ENCODE measurements at regions not wholly inside any gene's neighbourhood (a gene's known extent, or its start where the extent isn't known, plus 50 kb on each side); places are given as distances from the start of the nearest gene placed in this dataset.

DNA sequence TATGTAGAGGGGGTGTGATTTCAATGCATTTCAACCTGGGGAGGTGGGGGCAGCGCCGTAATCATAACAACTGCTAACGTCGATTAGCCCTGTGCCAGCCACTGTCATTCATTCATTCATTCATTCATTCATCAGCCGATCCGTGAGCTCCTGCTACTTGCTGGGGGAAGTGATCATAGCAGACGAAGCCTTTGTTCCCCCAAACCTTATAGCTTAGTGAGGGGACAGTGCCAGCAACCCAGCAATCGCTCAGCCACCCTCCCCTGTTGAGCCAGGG lies 106.5 kb upstream of the GSE1 start:
- no peaks in the 10 kb centered on the region for H3K4me1 ChIP-seq
- H3K36me3 ChIP-seq: no peaks in the 10 kb centered on the region
- TF ChIP-seq, protein P1, sequence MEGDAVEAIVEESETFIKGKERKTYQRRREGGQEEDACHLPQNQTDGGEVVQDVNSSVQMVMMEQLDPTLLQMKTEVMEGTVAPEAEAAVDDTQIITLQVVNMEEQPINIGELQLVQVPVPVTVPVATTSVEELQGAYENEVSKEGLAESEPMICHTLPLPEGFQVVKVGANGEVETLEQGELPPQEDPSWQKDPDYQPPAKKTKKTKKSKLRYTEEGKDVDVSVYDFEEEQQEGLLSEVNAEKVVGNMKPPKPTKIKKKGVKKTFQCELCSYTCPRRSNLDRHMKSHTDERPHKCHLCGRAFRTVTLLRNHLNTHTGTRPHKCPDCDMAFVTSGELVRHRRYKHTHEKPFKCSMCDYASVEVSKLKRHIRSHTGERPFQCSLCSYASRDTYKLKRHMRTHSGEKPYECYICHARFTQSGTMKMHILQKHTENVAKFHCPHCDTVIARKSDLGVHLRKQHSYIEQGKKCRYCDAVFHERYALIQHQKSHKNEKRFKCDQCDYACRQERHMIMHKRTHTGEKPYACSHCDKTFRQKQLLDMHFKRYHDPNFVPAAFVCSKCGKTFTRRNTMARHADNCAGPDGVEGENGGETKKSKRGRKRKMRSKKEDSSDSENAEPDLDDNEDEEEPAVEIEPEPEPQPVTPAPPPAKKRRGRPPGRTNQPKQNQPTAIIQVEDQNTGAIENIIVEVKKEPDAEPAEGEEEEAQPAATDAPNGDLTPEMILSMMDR (IDR thresholded peaks at IDR 0.05): no peak
- no peak for ATAC-seq
- no peak for DNase-seq
- H3K4me3 ChIP-seq: no peak overlapping the region
- intact Hi-C loops (cut with DNase I): no loop called here
- H3K27me3 ChIP-seq (ENCODE audit: low read depth): no peaks in the 10 kb centered on the region
- H3K27ac ChIP-seq: no peak overlapping the region
- H3K9me3 ChIP-seq: no peaks in the 10 kb centered on the region

DNA sequence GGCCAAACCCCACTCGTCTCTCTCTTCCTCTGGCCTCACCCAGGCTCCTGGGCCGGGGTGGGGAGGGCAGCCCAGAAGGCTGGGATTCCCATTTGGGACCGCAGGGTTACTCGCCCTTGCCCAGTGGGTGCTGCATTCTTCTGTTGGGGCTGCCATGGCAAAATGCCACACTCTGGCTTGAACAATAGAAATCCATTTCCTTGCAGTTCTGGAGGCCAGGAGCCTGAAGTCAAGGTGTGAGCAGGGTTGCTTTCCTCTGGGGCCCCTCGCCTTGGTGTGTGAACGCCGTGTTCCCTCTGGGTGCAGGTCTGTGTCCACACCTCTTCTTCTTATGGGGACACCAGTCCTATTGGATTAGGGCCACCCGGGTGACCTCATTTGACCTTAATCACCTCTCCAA lies 105.8 kb upstream of the GSE1 start:
- Histone ChIP-seq H3K27me3 (ENCODE audit: low read depth) (no peaks in the 10 kb centered on the region), H3K9me3 (no peaks in the 10 kb centered on the region), H3K27ac (no peak overlapping the region), H3K36me3 (no peaks in the 10 kb centered on the region), H3K4me1 (no peaks in the 10 kb centered on the region), H3K4me3 (no peak overlapping the region)
- no peak for ATAC-seq
- intact Hi-C loops (cut with DNase I): no loop called here
- DNase-seq: no peak
- TF ChIP-seq, protein P1 (IDR thresholded peaks at IDR 0.05): no peak

DNA sequence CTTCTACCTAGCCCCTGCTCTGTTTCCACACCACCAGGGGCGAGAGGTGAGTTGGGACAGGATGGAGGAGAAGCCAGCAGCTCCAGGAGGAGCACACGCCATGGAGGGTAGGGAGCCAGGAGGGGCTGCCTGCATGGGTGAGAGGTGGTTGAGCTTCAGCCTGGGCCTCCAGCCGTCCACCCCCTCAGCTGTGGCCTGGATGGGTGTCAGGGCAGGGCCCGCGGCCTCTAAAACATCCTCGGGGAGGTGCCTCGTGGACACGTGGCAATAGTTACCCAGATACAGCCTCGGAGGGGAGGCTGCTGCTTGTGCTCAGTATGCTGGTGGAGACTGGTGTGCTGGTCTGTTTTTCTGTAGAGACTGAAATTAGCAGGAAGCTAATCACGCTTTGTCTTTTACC lies 104.7 kb upstream of the GSE1 start:
- no peaks in the 10 kb centered on the region for H3K27me3 ChIP-seq (ENCODE audit: low read depth)

DNA sequence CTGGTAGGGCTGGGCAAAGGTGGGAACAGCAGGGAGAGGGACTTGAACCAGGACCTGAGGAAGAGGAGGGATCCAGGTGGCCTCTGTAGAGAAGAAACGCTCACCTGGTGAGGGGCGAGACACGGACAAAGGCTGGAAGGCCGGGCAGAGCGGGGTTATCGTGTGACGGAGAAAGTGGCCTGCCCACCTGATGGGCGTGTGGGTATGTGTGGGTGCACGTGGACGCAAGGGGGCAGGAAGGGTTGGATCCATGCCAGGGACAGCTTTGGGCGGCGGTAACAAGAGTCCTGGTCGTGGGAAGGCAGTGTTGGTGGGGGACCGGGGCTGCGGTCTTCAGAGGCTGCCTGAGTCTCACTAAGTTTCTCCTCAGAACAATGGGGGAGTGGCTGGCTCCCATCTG lies 104.1 kb upstream of the GSE1 start:
- H3K9me3 ChIP-seq: no peaks in the 10 kb centered on the region
- no peaks in the 10 kb centered on the region for H3K36me3 ChIP-seq
- DNase-seq: no peak
- H3K4me3 ChIP-seq: no peak overlapping the region
- H3K27me3 ChIP-seq (ENCODE audit: low read depth): no peaks in the 10 kb centered on the region
- intact Hi-C loops (cut with DNase I): no loop called here
- no peaks in the 10 kb centered on the region for H3K4me1 ChIP-seq
- TF ChIP-seq, protein P1 (IDR thresholded peaks at IDR 0.05): no peak
- no peak overlapping the region for H3K27ac ChIP-seq
- no peak for ATAC-seq

More for the DNA sequence above, 104.7 kb upstream of the GSE1 start:
- no peaks in the 10 kb centered on the region for H3K36me3 ChIP-seq
- no peak overlapping the region for H3K27ac ChIP-seq
- H3K9me3 ChIP-seq: no peaks in the 10 kb centered on the region
- DNase-seq: no peak
- TF ChIP-seq, protein P1 (IDR thresholded peaks at IDR 0.05): no peak
- no peaks in the 10 kb centered on the region for H3K4me1 ChIP-seq
- intact Hi-C loops (cut with DNase I): no loop called here
- H3K4me3 ChIP-seq: no peak overlapping the region
- no peak for ATAC-seq

DNA sequence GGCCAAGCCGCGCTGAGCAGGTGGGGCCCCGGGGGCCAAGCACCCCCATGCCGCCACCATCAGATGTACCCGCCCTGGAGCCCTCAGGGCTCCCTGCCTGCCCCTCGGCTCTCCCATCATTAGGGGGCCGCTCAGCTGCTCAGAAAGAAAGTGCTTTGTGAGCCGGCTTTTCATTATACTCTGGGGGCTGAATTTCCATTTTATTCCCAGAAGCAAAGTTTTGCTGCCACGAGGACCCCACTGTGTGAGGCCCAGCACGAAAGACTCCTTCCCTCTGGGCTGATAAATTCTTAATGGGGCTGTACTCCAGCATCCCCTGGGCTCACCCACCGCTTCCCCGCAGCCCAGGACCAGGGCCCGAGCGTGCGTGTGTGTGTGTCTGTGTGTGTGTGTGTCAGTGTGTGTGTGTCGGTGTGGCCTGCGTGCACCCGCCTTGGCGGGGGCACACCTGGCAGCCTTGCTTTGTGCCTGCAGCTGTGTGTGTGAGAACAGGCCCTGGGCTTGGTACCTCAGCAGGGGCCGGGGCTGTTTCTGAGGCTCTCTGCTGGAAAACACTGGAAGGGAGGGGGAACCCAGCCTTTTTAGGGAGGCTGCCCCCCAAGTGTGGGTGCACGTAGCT lies 103.0 kb upstream of the GSE1 start:
- no peaks in the 10 kb centered on the region for H3K27me3 ChIP-seq (ENCODE audit: low read depth)
- no peak overlapping the region for H3K4me3 ChIP-seq
- DNase-seq: no peak
- H3K9me3 ChIP-seq: no peaks in the 10 kb centered on the region
- no peak overlapping the region for H3K27ac ChIP-seq
- no peak for ATAC-seq
- intact Hi-C loops (cut with DNase I): no loop called here
- H3K4me1 ChIP-seq: peaks cover 11% of the 10 kb centered on the region
- no peaks in the 10 kb centered on the region for H3K36me3 ChIP-seq
- TF ChIP-seq, protein P1 (IDR thresholded peaks at IDR 0.05): no peak

Data from lower lobe of right lung (tissue), 2 donors.